ENCODE measurements at regions not wholly inside any gene's neighbourhood (a gene's known extent, or its start where the extent isn't known, plus 50 kb on each side); places are given as distances from the start of the nearest gene placed in this dataset.
"Not testable (repeated sequence)": the region's sequence is repeated elsewhere in the genome, so short reads cannot be mapped to it uniquely, and the experiment has no call there.

DNA sequence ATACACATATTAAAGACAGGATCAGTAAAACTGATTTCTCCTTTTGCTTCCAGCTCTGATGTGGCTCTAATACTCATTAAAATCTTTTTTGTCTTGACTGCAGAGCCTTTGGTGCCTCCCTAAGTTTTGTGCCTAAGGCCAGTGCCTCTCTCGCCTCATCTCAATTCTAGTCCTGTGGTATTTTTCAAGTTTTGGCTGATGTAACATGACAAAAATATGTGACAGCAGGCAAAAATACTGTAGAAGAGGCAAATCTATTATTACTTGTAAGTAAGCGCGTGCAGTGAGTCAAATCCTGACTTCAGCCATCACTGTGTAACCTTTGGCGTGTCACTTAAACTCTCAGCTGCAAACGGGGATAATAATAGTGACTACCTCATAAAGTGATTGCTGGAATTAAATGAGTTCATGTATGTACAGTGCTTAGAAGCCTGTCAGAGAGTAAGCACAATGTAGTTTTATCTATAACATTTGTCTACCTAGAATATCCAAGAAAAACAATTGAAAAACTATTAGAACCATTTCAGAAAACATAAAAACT, 74.0 kb downstream of the MAB21L3 start:
- H3K4me3 ChIP-seq (ENCODE audit: control insufficient read depth, low read depth, low read length): no peak overlapping the region
- TF ChIP-seq CTCF (IDR thresholded peaks at IDR 0.05; ENCODE audit: control insufficient read depth, insufficient read depth, low read depth, low read length, missing control alignments): no peak
- DNase-seq (ENCODE audit: low read depth): no peak

DNA sequence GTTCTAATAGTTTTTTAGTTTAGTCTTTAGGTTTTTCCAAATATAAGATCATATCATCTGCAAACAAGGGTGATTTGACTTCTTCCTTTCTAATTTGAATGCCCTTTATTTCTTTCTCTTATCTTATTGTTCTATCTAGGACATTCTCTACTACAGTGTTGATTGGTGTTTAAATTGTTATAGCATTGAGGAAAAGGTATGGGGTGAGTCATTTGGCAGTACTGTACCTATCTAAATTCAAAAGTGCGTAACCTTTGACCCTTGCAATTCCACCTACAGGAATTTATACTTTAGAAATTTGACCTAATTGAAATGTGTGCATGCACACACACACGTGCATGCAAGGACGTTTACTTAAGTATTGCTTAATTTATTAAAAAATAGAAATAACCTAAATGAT, 78.3 kb downstream of the MAB21L3 start:
- no peak for DNase-seq (ENCODE audit: low read depth)
- H3K4me3 ChIP-seq (ENCODE audit: control insufficient read depth, low read depth, low read length): no peak overlapping the region
- no peak for TF ChIP-seq CTCF (IDR thresholded peaks at IDR 0.05; ENCODE audit: control insufficient read depth, insufficient read depth, low read depth, low read length, missing control alignments)

DNA sequence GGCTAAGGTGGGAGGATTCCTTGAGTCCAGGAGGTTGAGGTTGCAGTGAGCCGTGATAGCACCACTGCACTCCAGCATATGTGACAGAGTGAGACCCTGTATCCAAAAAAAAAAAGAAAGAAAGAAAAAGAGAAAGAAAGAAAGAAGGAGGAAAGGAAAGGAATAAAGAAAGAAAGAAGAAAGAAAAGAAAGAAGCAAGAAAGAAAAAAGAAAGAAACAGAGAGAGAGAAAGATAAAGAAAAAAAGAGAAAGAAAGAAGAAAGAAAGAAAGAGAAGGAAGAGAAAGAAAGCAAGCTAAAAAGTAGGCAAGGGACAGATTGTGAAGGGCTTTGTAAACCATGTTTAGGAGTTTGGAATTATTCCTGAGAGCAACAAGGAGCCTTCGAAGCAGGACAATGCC, 80.1 kb downstream of the MAB21L3 start:
- no peak for DNase-seq (ENCODE audit: low read depth)
- no peak for TF ChIP-seq CTCF (IDR thresholded peaks at IDR 0.05; ENCODE audit: control insufficient read depth, insufficient read depth, low read depth, low read length, missing control alignments)
- no peak overlapping the region for H3K4me3 ChIP-seq (ENCODE audit: control insufficient read depth, low read depth, low read length)

GRCh38 chr1:116193768-116194167, 82.6 kb downstream of the MAB21L3 start:
- no peak for DNase-seq (ENCODE audit: low read depth)
- TF ChIP-seq CTCF (IDR thresholded peaks at IDR 0.05; ENCODE audit: control insufficient read depth, insufficient read depth, low read depth, low read length, missing control alignments): no peak
- H3K4me3 ChIP-seq (ENCODE audit: control insufficient read depth, low read depth, low read length): no peak overlapping the region

DNA sequence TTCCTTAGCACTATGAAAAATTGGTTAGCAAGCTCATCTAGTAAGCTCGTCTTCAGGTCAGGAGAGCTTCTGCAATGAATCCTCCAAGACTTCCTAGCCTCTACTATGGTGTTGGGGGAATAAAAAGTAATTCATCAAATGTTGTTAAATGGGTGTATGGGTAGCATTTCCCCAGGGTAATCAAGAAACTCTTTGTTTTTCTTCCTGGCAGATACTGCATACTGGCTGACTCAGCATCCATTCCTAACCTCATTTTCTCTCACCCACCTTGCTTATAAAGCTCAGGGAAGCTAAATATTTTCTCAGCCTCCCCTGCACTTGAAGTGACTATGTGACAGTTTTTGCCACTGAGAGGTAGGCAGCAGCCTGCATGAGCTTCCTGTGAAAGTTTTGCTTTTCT, 83.4 kb downstream of the MAB21L3 start:
- H3K4me3 ChIP-seq (ENCODE audit: control insufficient read depth, low read depth, low read length): no peak overlapping the region
- DNase-seq (ENCODE audit: low read depth): no peak
- no peak for TF ChIP-seq CTCF (IDR thresholded peaks at IDR 0.05; ENCODE audit: control insufficient read depth, insufficient read depth, low read depth, low read length, missing control alignments)

DNA sequence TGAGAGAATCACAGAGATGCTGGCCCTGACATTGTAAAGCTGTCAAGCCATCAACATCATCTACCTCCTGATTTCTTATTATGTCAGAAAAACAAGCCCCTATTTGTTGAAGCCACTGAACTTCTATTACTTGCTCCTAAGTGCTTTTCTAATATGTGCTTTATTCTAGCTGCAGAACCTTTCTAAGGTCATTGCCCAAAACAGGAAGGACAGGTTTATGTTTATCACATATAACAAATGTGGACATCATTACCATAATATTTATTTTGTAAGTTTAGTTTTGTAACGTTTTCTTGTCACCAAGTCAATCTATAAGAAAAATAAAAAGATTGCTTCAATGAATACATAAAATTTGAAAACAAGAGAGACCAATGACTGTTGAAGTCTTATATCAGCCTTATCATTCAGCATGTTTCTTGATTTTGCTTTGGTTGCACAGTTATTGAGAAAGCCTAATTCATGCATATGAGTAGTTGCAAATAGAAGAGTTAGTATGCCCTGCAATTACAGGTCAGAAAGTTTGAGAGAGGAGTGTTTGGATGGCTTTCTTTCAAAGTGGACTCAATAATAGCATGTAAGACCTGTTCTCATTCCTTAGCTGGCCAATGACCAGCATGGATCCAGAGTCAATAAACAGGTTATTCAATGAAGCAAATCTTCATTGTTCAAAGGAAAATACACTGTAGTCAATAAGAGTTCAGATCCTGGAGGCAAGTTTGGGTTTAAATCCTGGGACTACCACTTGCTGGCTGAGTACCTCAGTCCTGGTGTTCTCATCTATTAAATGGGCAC, 84.1 kb downstream of the MAB21L3 start:
- no peak for TF ChIP-seq CTCF (IDR thresholded peaks at IDR 0.05; ENCODE audit: control insufficient read depth, insufficient read depth, low read depth, low read length, missing control alignments)
- H3K4me3 ChIP-seq (ENCODE audit: control insufficient read depth, low read depth, low read length): no peak overlapping the region
- DNase-seq (ENCODE audit: low read depth): no peak

DNA sequence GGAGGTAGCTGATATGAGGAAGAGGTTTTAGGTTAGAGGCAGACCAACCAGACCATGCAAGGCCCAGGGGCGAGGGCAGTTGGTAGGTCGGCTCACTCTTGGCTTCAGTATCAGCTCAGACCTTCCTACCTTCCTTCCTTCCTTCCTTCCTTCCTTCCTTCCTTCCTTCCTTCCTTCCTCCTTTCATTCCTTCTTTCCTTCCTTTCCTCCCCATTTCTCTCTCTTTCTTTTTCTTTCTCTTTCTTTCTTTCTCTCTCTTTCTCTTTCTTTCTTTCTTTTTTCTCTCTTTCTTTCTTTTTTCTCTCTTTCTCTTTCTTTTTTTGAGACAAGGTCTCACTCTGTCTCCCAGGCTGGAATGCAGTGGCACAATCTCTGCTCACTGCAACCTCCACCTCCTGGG, 89.1 kb downstream of the MAB21L3 start:
- not testable (repeated sequence) for H3K4me3 ChIP-seq (ENCODE audit: control insufficient read depth, low read depth, low read length); DNase-seq (ENCODE audit: low read depth)
